ENCODE measurements at regions not wholly inside any gene's neighbourhood (a gene's known extent, or its start where the extent isn't known, plus 50 kb on each side); places are given as distances from the start of the nearest gene placed in this dataset.

DNA sequence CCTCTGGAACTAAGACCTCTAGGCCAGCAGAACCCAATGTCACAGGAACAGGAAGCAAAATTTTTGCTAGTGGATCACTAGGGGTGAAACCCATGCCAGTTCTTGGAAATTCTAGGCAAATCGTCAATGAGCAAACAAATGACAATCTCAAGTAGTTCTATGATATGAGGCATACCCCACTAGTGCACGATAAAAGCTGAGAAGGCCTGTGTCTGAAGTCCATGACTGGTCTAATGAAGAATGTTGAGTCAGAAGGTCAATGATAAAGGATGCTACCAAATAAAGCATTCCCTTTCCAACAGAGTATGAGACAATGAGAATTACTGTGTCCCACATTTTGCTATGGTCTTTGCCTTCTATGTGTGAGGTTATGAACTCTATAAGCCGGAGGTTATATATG lies 149.4 kb upstream of the NOX3 start:
- TF ChIP-seq, protein P1, sequence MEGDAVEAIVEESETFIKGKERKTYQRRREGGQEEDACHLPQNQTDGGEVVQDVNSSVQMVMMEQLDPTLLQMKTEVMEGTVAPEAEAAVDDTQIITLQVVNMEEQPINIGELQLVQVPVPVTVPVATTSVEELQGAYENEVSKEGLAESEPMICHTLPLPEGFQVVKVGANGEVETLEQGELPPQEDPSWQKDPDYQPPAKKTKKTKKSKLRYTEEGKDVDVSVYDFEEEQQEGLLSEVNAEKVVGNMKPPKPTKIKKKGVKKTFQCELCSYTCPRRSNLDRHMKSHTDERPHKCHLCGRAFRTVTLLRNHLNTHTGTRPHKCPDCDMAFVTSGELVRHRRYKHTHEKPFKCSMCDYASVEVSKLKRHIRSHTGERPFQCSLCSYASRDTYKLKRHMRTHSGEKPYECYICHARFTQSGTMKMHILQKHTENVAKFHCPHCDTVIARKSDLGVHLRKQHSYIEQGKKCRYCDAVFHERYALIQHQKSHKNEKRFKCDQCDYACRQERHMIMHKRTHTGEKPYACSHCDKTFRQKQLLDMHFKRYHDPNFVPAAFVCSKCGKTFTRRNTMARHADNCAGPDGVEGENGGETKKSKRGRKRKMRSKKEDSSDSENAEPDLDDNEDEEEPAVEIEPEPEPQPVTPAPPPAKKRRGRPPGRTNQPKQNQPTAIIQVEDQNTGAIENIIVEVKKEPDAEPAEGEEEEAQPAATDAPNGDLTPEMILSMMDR (IDR thresholded peaks at IDR 0.05) = no peak
- no peak for TF ChIP-seq POLR2A (IDR thresholded peaks at IDR 0.05)

Data from stomach (tissue), 4 donors.